Stimulated activated CD8-positive, alpha-beta memory T cell treated with anti-CD3 and anti-CD28 coated beads, Interleukin-7, amount 100 ng/mL, for 1 hour (primary cell): ENCODE measurements at regions not wholly inside any gene's neighbourhood (a gene's known extent, or its start where the extent isn't known, plus 50 kb on each side); places are given as distances from the start of the nearest gene placed in this dataset.

ENCODE experiments used
- DNase-seq, 2 donors: peaks; one replicate each; pipeline ENCODE4 v3.0.0-alpha.2; 2020; ENCODE audit warnings: low read depth in 2 of 2

DNA sequence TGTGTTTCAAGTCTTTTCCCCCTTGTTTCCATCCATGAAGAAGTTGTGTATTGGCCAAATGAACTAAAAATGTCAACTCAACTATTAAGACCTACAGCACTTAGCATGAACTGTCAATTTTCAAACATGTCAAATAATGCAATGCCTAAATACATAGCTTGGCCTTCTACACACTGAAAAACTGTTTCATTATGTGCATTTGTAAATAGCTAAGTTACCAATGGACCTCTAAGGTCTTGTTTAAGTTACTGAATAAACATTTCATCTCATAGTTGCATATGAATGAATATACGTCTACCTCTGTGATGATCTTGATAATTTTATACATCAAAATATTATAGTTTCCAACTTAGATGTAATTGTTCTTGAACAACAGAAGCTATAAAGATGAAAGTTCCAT, 744.5 kb downstream of the EFNB2 start:
- no peak for DNase-seq

DNA sequence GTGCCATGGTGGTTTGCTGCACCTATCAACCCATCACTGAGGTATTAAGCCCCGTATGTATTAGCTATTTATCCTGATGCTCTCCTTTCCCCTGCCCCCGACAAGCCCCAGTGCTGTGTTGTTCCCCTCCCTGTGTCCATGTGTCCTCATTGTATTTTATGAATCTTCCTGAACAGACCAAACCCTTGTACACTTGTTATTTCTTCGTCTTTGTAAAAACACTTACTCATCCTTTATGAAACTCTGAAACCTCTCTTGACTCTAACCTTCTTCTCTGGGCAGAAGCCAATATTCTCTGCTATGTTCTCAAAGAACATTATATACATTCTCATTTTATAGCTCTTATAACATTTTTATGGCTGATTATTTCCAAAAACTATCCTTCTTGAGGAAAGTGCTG, 746.9 kb downstream of the EFNB2 start:
- DNase-seq: no peak

DNA sequence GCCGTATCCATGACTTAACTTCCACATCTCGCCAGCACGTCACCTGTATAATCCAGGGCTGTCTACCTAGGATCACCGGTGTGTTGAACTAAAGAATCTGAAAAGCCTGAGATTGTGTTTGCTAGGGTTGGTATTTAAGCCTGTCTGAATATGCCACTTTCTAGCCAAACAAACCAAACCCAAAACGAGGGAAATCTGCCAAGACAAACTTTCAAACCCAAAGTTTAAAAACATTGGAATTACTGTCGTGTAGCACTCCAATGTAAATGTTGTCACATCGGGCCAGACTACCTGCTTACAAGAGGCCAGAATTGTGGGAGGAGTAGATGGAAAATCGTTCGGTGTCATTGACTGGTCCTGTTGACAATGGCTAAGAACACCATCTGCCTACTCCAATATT, 747.8 kb downstream of the EFNB2 start:
- no peak for DNase-seq

DNA sequence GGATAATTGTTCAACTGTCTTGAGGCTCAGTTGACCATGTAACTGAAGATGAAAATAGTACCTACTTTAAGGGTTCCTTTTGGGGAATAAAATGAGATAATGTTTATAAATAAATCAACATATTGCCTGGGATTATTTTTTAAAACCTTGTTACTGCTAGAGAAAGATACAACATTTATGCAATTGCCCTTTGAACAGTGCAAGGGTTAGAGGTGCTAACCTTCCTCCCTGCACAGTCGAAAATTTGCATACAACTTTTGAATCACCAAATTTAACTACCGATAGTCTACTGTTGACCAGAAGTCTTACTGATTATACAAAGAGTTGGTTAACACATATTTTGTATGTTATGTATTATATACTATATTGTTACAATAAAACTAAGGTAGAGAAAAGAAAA, 750.0 kb downstream of the EFNB2 start:
- DNase-seq: no peak

DNA sequence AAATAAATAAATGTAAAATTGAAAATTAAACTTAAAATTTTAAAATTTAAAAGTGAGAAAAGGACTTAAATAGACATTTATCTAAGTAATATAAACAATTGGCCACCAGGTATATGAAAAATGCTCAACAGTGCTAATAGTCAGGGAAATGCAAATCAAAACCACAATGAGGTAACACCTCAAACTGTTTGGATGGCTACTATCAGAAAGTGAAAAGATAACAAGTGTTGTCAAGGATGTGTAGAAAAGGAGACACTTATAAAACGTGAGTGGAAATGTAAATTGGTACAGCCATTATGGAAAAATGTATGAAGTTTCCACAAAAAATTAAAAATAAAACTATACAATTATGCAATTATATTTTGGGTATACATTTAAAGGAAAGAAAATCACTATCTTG, 752.2 kb downstream of the EFNB2 start:
- DNase-seq: no peak

DNA sequence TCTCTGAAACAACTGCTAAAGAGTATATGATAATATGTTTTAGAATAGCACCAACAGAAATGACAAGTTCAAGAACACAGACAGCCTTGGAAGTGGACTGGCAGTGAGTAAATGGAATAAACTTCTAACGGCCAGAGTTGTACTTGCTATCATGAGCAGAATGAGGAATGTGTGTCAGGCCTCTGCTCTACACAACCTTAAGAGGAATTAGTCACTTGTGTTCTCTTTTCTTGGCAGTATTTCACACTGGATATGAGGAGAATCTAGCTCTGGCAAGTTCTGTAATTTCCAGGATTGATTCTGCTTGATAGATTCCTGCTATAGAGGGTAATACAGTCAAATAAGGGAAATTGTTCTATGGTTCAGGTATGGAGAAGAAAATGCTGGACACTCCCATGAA, 757.3 kb downstream of the EFNB2 start:
- no peak for DNase-seq

DNA sequence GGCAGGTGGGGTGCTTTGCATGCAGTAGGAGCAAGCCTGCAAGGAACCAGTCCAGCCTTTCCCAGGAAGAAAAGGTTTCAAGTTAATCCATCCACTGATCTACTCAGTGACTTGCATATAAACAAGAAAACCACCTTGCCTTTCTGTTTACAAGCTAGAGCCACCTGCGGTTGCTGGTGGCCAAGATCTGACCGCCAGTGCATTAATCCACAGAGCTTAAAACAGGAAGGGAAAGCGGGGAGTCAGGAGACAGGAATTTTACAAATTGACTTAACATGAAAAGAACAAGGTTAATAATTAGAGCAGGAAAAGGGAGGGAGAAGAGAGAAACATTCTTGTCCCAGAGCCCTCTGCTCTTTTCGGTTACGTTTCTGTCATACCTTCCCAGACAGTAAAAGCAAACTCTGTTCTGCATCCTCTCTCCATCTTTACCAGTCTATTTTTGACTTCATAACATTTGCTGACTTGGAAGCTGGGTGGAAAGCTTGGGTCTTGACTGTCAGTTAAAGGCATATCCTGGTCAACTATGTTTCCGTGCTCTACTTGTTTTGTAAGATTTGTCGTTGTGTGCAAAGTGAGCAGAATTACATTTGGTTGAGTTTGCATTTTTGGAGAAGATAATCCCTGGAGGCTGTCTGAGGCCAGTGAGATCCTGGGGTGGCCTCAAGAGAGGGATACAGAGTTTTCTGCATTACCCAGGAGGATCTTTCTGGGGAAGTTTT, 760.6 kb downstream of the EFNB2 start:
- no peak for DNase-seq

DNA sequence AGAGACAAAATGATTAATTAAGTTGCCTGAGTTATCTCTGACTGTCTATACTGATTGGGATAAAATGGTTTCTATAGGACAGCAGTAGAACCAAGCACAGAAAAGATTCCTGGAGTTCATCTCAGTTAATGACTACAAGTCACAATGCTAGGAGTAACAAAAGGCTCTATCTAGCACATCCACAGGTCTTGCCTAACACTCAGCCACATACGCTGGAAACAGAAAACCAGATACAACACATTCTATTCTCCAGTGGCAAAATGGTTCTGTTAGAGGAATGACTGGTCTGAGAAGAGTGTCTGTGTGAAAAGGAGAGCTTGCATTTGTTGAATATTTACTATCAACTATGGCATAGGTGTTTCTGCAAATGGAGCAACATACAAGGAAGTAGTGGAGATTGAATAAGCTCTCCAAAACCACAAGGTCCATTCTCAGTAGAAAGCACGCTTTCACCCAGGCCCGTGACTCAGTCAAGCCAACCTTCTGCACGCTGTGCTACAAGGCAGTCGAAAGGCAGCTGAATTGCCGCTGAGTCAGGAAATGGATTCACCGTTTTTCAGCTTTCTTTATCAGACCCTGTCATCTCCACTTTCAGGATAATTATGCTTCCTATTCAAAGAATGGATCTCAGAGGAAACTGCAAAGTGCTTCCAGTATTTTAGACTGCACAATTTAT, 761.5 kb downstream of the EFNB2 start:
- DNase-seq: no peak

DNA sequence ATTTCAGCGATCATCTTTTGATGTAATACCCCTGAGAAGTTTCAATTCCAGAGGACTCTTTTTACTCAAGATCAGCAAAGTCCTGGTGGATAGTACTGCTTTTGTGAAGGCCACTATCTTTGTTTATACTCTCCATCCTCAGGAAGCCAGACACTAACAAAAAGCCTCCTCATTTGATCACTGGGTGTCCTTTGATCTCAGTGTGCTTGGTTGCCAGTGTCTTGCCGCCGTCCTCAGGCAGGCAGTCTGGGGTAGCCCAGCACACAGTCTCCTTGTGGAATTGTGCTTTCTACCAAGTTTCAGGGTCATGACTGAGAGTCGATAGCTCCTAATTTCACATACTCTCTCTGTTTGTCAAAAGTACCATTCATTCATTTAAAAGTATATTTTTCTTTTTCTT, 762.2 kb downstream of the EFNB2 start:
- no peak for DNase-seq

DNA sequence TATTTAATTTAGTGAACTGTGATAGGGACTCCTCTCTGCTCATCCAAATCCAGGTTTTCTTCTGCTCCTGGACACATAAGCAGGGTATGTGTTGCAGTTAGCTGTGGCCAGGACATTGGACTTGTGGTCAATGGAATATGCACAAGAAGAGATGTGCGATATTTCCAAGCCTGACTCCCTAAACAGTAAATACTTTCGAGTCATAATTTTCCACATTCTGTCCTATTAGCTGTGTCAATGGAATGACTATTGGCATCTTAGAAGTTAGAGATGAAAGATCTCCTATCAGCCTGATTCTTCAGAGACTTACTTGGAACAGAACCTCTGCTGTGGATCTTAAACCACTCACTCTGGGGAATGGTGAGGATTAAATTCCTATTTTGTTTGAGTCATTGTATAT, 771.0 kb downstream of the EFNB2 start:
- no peak for DNase-seq

DNA sequence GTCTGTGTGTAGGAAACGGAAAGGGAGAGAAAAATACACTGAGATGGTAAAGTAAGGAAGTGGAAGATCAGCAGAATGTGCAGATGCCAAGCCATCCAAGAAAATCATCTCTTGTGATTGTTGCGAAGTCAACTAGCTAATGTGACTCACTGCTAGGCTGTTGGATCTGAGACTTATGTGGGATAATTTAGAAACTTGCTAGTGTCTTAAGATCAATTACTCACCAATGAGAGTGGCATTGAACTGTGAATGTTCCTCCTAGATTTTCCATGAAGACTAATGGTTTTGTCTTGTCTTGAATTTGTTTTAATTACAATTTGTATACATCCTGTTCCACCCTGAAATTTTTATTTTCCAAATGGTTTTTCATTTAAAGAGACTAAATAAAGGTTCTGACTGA, 771.6 kb downstream of the EFNB2 start:
- DNase-seq: no peak

DNA sequence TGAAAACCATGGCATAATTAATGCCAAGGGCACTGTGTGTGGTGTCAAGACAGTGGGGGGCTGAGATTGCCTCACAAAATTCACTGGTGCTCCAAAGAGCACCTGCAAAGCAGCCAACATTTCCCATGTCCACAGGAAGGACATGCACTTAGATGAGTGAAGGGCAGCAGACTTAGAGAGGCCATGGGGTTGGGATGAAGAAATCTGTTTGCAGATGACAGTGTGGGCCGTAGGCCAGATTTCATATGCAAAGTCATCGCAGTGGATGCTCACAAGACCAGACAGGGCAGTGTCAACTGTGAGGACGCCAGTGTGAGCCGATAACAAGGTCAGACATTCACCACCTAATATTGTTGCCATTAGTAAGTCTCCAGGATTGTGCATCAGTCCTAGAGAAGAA, 773.4 kb downstream of the EFNB2 start:
- DNase-seq: no peak

DNA sequence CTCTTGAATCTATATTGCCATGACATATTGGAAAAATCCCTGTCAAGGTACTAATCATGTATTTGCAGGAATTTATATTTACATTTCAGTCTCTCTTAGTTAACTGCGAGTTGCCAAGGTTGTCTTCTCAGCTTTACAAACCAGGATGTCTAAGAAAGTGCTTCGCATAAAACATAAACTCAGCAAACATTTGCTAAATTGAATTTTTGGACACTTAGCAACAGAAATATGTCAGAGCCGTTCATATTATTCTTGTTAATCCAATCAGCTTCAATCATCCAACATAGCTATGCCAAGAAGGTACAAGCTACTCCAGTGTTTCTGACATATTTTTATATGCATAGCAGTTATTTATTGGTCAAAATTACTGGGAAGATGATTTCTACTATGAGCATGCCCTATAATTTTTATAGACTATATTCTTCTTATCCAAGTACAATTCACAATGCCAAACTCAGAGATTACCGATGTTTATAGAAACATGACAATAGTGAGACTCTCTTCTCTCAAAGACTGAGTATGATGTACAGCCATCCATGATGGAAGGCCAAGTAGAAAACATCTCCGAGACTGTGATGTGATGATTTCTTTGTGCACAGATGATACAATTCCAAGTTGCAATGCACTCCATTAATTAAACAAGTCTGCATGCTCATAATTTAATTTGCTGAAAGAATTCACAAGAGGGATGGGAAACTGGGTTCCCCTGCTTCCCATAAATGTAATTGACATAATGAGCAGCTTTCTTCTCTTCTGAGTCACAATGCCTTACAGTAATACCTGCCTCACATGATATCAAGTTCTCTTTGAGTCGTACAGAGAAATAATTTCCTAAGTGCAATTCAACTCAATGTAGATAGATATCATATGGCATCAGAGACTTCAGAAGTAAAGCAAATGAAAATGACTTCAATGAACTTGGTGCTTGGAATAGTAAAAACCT, 776.3 kb downstream of the EFNB2 start:
- DNase-seq: no peak

DNA sequence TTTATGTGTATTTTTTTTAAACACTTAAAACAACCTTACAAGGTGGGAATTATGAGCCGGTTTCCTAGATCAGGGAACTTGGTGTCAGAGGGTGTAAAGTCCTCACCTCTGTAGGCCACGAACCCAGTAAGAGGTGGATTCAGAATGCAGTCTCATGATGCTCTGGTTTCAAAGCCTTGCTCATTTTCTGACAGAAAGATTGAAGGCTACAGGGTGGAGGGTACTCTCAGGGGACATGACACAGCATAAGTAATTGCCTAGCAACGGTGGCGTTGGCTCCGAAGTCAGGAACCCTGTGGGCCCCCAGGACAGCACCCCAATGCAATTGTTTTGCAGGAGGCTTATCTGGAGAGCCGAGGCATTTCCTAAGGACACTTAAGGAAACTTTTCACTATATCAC, 794.7 kb downstream of the EFNB2 start:
- no peak for DNase-seq

DNA sequence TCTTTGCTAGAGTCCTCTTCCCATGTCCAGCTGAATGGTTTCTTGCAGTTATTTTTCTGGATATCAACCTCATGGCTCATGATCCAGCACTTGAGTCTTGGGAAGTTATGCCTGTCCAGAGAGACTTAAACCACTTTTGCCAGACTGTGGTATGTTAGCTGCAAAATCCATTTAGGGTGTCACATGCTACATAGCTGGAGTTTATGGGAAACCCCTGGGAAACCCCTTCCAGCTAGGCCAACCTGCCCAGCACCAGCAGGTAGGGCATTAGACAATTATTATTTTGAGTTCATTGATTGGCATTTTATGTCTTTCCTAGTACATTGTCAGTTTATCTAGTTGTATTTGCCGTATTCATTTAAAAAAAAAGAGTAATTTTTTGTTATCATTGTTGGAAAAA, 797.8 kb downstream of the EFNB2 start:
- no peak for DNase-seq

DNA sequence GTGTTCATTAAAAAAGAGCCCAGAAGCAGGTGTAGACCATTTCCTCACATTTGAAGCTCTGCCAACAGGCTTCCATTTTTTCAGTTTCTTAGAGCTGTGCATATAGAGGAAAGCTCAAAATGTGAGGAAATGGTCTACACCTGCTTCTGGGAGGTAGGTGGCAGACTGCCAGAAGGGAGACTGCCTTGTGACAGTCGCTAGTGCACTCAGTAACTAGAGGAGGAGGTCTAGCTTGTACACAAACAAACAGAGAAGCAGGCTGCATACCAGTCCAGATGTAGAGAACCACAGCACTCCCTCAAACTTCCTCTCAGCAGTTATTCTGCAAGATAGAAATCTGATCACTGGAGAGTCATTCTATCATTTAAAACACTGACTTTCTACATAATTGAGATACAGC, 800.2 kb downstream of the EFNB2 start:
- DNase-seq: no peak

DNA sequence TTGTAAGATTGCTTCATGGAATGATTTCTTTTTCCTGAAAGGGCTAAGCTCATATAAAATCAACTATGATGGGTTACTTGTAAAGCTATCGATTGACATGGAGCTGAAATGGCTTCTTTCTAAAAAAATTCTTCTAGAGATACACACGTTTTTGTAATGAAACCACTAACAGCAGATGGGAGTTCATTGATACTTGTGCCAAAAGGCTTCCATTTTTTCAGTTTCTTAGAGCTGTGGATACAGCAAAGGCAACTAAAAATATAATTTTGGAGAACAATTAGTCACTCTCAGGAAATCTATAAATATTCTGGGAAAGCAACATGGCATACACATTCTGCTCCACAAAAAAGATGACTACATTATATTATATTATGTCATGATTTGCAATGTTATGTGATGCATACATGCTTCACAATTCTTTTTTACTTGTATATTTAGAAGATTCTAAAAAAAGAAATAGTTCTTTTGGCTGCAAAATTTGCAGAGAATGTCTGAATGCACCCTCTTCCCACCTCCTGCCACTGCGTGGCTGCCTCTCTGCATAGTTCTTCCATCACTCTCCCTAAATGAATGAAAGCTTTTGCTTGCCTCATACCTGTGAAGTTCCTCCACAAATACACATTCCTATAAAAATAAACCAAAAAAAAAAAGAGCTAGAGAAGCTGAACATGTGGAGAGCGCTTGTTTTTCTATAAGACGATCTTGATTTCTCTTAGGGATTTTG, 802.5 kb downstream of the EFNB2 start:
- no peak for DNase-seq

DNA sequence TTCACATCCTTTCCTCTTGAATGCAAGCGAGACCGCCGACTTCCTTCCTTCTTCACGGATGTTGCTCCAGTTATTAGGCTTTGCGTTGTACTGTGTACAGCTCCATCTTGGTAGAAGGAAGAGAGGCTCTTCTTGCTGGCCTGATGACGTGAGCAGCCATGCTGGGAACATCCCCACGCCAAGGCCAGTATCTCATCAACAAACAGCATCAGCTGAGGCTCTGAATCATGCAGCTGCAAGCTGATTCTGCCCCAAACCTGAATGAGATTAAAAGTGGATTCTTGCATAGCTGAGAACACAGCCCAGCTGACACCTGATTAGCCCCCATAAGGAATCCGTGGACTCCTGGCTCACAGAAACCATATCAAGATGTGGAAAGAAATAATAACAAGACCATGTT, 809.6 kb downstream of the EFNB2 start:
- no peak for DNase-seq

DNA sequence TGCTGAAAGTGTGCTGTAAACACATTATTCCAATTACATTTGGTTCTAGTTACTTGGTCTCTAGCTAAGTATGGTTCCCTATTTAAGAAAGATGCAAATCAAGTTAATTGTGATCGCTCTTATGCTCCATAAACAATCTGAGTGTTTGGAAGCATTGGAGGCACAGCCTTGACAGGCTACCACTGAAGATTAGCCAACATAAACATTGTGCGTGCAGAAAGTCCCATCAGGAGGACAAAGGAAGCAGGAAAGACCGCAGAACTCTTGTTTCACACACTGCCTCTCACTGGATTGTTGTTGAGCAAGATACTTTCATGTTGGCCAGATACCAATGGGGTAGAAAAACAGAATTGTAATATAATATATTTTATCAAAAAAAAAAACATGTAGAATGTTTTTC, 814.4 kb downstream of the EFNB2 start:
- DNase-seq: no peak

DNA sequence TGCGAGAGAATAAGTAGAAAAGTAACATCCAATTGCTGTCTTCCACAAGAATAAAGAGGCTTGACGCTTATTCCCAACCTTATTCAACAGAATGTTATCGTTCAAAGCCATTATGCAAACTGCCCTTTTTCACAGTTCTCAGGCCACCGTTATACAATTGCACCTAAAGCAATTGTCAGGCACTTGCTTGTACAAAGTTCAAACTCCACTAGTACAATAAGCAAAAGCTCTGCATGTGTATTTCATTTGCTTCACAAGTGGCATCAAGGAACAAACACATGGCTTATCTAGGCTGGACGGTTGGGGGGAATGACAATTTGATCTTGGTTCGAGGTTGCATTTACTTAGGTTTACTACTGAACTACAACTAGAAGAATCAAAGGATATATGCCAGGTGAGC, 815.6 kb downstream of the EFNB2 start:
- DNase-seq: no peak

DNA sequence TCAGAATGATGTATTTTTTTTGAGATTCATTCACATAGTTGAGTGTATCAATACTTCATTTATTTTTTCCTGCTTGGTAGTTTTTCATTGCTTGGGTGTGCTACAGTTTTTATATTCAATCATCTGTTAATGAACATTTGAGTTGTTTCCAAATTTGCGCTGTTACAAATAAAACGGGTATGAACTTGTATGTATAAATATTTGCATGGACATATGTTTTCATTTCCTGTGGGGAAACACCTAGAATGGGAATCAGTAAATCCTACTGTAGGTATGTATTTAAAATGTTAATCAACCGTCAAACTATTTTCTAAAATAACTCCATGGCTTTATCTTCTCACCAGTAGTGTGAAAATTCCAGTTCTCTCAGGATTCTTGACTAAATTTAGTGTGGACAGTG, 826.3 kb downstream of the EFNB2 start:
- DNase-seq: no peak

DNA sequence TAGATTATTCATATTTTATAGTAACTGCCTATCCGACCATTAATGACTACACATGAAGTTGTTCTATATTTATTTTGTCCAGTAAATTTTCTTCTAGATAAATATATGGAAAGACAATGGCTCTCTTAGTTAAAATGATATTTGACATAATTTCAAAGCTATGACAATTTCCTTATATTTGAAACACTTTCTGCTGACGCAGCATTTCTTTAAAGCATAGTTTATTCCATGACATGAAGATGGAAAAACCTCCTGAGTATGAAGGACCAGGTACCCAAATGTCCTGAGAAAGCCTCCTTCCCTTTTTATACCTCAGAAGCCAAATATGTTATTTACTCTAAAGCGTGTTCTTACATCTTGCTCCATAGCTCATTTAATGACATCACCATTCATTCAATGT, 831.6 kb downstream of the EFNB2 start:
- no peak for DNase-seq
